Erythroblast (primary cell): ENCODE measurements at regions not wholly inside any gene's neighbourhood (a gene's known extent, or its start where the extent isn't known, plus 50 kb on each side); places are given as distances from the start of the nearest gene placed in this dataset.

Experiments
- GATA1 ChIP-seq: IDR thresholded peaks from 2 replicates; pipeline ENCODE4 v1.6.1; 2011; ENCODE audit warnings: low read depth, mild to moderate bottlenecking, control low read depth, low read length, moderate library complexity
- POLR2A ChIP-seq: IDR thresholded peaks from 2 replicates; pipeline ENCODE4 v1.6.1; 2011; ENCODE audit warnings: mild to moderate bottlenecking, low read length

GRCh38 chr14:54109521-54110120 lies 153.0 kb upstream of the BMP4 start:
- TF ChIP-seq POLR2A (no peak), GATA1 (no peak)
